ENCODE measurements at regions not wholly inside any gene's neighbourhood (a gene's known extent, or its start where the extent isn't known, plus 50 kb on each side); places are given as distances from the start of the nearest gene placed in this dataset.
"Not testable (repeated sequence)": the region's sequence is repeated elsewhere in the genome, so short reads cannot be mapped to it uniquely, and the experiment has no call there.

DNA sequence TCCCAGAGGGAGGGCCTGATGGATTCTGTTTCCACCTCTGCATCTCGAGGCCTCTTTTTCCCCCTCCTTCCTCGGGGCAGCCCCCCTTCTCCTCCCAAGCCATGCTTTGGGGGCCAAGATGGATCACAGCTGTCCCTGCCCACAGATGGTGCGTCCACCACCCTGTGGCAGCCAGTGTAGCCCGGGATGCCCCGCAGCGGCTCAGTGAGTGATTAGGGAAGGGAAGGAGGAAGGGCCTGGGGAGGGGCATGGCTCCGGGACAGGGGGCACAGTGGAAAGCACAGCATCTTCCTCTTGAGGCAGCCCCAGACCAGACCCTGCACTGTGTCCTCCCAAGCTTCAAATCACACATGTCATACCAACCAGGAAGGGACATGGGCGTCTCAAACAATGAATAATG lies 622.4 kb downstream of the MATN1 start:
- Mint-ChIP-seq H3K36me3 (ENCODE audit: low read depth) (no peaks in the 10 kb centered on the region), H3K4me1 (peaks cover 4% of the 10 kb centered on the region), H3K27ac (no peak overlapping the region), H3K4me3 (no peak overlapping the region), H3K9me3 (peaks cover 4% of the 10 kb centered on the region), H3K27me3 (ENCODE audit: low read depth) (peaks cover 41% of the 10 kb centered on the region)
- no peak for TF ChIP-seq CTCF (IDR thresholded peaks at IDR 0.05; ENCODE audit: unreplicated experiment in 3 of 3)

DNA sequence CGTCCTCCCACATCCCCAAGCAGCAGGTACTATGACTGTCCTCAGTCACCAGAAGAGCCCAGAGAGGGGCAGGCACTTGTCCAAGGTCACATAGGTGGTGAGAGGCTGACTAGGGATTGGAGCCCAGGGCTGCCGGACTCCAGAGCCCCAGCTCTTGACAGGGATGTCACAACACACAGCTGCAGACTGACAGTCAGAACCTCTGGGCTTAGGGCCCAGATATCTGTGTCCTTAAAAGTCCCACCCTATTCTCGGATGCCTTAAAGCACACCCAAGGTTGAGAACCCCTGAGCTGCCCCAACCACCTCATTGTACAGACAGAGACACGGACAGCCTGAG lies 622.9 kb downstream of the MATN1 start:
- Mint-ChIP-seq H3K9me3 (peaks cover 4% of the 10 kb centered on the region), H3K27me3 (ENCODE audit: low read depth) (peaks cover 36% of the 10 kb centered on the region), H3K27ac (no peak overlapping the region), H3K36me3 (ENCODE audit: low read depth) (no peaks in the 10 kb centered on the region), H3K4me1 (peaks cover 4% of the 10 kb centered on the region), H3K4me3 (no peak overlapping the region)
- no peak for TF ChIP-seq CTCF (IDR thresholded peaks at IDR 0.05; ENCODE audit: unreplicated experiment in 3 of 3)

- H3K4me1 Mint-ChIP-seq, result peaks cover 4% of the 10 kb centered on the region
- H3K36me3 Mint-ChIP-seq (ENCODE audit: low read depth), result no peaks in the 10 kb centered on the region
- TF ChIP-seq CTCF (IDR thresholded peaks at IDR 0.05; ENCODE audit: unreplicated experiment in 3 of 3), result no peak
These were observed 623.5 kb downstream of the MATN1 start for GRCh38 chr1:30099587-30100523.

DNA sequence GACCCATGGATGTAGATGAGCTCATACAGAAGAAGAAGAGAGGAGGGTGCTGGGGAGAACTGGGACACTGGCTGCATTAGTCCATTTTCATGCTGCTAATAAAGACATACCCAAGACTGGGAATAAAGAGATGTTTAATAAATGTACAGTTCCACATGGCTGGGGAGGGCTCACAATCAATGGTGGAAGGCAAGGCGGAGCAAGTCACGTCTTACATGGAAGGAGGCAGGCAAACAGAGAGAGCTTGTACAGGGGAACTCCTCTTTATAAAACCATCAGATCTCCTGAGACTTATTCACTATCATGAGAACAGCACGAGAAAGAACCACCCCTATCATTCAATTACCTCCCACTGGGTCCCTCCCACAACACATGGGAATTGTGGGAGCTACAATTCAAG lies 625.5 kb downstream of the MATN1 start:
- H3K4me3 Mint-ChIP-seq; H3K27ac Mint-ChIP-seq; H3K36me3 Mint-ChIP-seq (ENCODE audit: low read depth); H3K4me1 Mint-ChIP-seq: not testable (repeated sequence)
- Mint-ChIP-seq H3K9me3 (peaks cover 11% of the 10 kb centered on the region), H3K27me3 (ENCODE audit: low read depth) (peaks cover 12% of the 10 kb centered on the region)

More at GRCh38 chr1:30099587-30100523, 623.5 kb downstream of the MATN1 start:
- Mint-ChIP-seq H3K4me3 (no peak overlapping the region), H3K27ac (no peak overlapping the region), H3K9me3 (peaks cover 4% of the 10 kb centered on the region), H3K27me3 (ENCODE audit: low read depth) (peaks cover 30% of the 10 kb centered on the region)

GRCh38 chr1:30095451-30096025 lies 627.8 kb downstream of the MATN1 start:
- Mint-ChIP-seq H3K27me3 (ENCODE audit: low read depth) (peaks cover 20% of the 10 kb centered on the region), H3K9me3 (peaks cover 23% of the 10 kb centered on the region), H3K4me1 (peaks cover 4% of the 10 kb centered on the region), H3K4me3 (no peak overlapping the region), H3K27ac (no peak overlapping the region), H3K36me3 (ENCODE audit: low read depth) (no peaks in the 10 kb centered on the region)
- TF ChIP-seq CTCF (IDR thresholded peaks at IDR 0.05; ENCODE audit: unreplicated experiment in 3 of 3), result no peak

DNA sequence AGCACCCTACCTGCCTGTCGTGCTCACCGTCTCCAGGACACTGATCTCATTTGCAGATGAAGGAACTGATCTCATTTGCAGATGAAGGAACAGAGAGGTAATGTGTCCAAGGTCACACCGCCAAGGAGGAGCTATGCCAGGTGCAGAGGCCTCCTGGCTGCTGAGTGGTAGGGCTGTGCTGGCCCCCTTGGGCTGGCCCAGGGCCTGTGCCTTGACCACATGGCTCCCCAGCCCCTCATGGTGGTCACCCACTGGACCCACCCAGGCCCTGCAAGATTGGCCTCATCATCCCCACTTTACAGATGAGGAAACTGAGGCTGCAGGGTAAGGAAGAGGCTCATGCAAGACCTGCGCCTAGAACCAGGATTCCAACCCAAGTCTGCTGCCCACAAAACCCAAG lies 628.3 kb downstream of the MATN1 start:
- H3K27me3 Mint-ChIP-seq (ENCODE audit: low read depth), result peaks cover 18% of the 10 kb centered on the region
- H3K27ac Mint-ChIP-seq, result no peak overlapping the region
- no peak overlapping the region for H3K4me3 Mint-ChIP-seq
- H3K36me3 Mint-ChIP-seq (ENCODE audit: low read depth), result no peaks in the 10 kb centered on the region
- no peak for TF ChIP-seq CTCF (IDR thresholded peaks at IDR 0.05; ENCODE audit: unreplicated experiment in 3 of 3)
- peaks cover 2% of the 10 kb centered on the region for H3K4me1 Mint-ChIP-seq
- H3K9me3 Mint-ChIP-seq, result peaks cover 23% of the 10 kb centered on the region
